Hematopoietic multipotent progenitor cell treated with erythropoietin and hydrocortisone succinate and interleukin-3 and kit ligand, for 8 days (in vitro differentiated cells): ENCODE measurements at regions not wholly inside any gene's neighbourhood (a gene's known extent, or its start where the extent isn't known, plus 50 kb on each side); places are given as distances from the start of the nearest gene placed in this dataset.
"Not testable (repeated sequence)": the region's sequence is repeated elsewhere in the genome, so short reads cannot be mapped to it uniquely, and the experiment has no call there.

Source experiments
- DNase-seq: peaks from one replicate; pipeline ENCODE4 v3.0.0-alpha.2; 2015

- no peak for DNase-seq
These were observed 115.2 kb upstream of the PELI2 start for GRCh38 chr14:56002876-56003625.

DNA sequence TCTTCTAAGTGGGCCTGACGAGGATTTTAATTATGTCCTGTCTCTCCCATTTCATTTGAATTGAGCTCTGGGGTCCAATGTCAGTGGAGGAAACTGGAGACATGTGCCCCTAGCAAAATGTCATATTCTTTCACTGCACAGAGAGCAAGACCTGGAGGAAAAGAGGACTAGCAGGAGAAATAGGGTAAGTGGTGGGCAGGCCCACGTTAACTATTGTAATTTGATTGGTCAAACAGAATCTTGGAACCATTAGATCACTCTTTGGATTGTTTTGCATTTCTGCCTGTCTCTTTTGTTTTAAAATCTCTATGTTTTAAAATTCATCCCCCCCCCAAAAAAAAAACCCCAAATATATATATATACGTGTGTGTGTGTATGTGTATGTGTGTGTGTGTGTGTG lies 113.9 kb upstream of the PELI2 start:
- DNase-seq = no peak

GRCh38 chr14:56004786-56005185 lies 113.4 kb upstream of the PELI2 start:
- peak; percentile 33 for DNase-seq

GRCh38 chr14:56005191-56006053 lies 112.8 kb upstream of the PELI2 start:
- DNase-seq = no peak

GRCh38 chr14:56007491-56007890 lies 110.7 kb upstream of the PELI2 start:
- not testable (repeated sequence) for DNase-seq

- no peak for DNase-seq
These were observed 110.1 kb upstream of the PELI2 start for GRCh38 chr14:56008150-56008549.

GRCh38 chr14:56008661-56009060 lies 109.5 kb upstream of the PELI2 start:
- not testable (repeated sequence) for DNase-seq

GRCh38 chr14:56023661-56024081 lies 94.5 kb upstream of the PELI2 start:
- DNase-seq = no peak

DNA sequence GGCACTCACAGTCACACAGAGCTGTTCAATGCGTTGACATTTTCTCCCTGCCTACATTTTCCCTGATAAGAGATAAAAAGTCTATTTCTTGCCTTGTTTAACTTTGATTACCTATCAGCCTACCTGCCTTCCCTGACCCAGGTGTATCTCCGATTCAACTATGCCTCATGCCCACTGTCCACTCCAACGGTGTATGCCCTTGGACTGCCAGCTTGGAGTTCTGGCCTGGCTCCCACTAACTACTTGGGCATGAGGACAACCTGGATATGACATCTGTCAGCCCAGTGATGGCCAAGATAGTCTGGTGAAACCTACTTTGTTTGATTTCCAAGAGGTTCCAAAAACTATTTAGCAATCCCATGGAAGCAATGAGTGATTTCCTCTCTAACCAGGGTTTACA lies 93.0 kb upstream of the PELI2 start:
- no peak for DNase-seq

DNA sequence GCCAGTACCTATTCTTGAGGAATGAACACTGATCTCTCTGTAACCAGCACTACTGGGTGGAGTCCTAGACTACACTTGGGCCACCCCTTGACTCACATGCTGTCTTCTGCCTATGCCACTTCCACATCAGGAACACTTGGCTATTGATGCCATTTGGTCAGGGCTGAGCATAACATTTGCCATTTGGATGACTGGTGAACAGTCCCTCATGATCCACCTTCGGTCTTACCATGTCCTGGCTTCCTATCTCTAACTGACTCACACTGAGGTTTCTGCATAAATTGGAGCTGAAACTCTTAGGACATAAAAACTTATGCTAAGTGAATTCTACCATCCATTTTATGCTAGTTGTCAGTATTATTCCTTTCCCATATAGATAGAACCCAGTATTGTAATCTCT lies 91.7 kb upstream of the PELI2 start:
- no peak for DNase-seq

DNA sequence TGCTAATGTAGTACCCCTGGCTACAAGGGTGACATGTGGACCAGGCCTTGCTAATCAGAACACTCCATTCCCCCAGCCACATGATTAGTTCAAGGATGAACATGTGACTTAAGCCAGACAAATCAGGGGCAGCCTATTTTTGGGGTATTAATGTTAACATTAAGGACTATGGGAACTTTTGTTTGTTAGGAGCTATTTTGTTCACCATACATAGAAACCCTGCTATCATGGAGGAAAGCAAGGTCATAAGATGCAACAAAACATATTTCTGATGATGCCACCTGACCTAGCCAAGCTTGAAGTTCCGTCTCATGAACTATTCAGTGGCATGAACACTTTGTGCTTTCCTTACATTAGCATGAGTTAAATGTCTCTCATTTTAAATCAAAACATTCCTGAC lies 90.8 kb upstream of the PELI2 start:
- DNase-seq = no peak

DNA sequence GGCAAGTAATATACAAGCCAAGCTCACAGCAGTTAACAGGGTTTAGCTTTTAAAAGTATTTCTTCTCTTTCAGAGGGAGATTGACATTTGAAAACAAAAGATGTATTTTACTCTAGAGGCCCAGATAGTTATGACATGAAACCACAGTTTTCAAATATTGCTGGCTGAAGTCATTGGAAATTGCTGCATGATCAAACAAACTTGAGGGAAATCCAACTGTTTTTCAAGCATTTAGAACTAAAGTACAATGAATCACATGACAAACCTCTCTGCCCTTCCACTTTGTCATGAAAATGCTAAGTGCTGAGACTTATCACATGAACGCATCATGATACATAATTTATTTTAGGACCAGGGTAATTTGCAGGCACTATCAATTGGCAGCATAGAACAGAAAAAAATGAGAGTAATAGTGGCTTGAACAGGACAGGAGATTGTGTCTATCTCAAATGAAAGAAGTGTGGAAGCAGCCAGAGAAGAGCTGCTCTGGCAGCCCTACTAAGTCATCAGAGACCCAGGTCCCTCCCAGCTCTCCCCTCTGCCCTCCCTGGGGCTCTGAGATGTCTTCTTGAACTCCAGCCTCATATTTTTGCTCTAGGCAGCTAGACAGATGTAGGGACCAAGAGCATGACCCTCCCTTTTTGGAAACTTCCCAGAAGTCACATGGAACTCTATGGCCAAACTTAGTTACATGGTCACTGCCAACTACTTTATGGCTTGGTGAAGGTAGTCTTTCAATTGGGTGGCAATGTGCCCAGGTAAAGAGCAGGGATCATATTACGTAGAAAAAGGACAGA lies 90.1 kb upstream of the PELI2 start:
- DNase-seq = no peak

DNA sequence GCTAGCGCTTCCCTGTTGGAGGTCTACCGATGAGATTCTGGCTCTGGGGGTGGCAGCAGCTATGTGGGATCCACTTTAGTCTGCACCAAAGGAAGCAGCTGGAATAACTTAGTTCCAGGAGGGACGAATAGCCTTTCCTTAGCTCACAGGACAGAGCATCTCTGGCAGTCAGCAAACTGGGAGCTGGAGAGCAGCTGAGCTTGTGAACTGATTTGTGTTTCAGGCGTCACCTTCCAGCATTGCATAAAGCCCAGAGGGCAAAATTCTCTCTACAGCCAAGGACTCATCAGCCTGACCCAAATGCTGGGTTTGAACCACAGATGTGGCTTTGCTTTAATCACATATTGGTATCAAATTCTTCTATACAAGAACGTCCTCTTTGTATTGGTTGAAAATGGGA lies 81.9 kb upstream of the PELI2 start:
- no peak for DNase-seq

DNA sequence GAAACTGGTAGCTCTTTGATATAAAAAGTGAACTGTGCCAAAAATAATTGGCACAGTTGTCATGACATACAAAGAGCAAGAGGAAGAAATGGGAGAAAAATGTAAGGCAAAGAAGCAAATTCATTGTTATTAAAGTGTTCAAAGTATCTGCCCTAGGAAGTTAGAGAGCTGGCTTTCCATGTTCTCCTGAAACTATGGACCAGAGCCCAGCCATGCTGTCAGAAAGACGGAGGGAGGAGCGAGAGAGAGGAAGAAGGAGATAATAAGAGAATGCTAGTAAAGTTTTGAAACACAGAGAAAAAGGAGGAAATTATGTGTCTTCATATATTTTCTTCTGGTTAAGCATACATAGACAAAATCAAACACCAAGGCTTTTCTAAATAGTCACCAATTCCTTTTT lies 78.1 kb upstream of the PELI2 start:
- no peak for DNase-seq

- DNase-seq = no peak
These were observed 74.0 kb upstream of the PELI2 start for GRCh38 chr14:56044196-56044595.

GRCh38 chr14:56046546-56046945 lies 71.7 kb upstream of the PELI2 start:
- DNase-seq = no peak

DNA sequence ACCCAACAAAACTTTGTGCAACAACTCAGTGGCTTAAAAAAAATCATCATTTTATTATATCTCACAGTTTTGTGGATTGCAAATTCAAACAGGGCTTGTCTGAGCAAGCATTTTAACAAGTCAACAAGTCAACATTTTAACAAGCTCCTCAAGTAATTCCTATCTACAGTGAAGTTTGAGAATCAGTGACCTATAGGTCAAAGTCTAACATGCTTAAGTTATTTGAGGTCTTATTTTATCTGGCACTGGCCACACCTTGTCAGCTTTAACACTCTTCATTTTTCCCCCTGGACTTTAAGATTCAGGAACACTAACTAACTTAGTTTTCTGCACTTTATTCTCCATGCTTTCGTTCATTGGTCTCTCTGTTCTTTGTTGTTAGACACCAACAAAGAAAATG lies 71.2 kb upstream of the PELI2 start:
- DNase-seq = no peak

DNA sequence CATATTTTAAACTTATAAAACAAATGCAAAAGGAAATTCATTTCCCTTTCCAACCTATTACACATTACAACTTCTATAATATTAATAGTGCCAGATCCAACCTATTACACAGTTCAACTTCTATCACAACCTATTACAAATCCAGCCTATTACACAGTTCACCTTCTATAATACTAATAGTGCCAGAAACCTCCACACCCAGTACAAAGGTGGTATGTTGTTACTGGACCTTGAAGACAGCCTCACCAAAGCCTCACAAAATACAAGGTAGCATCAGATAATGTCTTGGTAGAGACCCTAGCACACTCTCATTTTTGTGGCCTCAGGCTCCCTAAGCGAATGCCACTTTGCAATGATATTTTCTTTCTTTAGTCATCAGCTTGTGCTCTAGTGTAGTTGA lies 68.7 kb upstream of the PELI2 start:
- DNase-seq = no peak

DNA sequence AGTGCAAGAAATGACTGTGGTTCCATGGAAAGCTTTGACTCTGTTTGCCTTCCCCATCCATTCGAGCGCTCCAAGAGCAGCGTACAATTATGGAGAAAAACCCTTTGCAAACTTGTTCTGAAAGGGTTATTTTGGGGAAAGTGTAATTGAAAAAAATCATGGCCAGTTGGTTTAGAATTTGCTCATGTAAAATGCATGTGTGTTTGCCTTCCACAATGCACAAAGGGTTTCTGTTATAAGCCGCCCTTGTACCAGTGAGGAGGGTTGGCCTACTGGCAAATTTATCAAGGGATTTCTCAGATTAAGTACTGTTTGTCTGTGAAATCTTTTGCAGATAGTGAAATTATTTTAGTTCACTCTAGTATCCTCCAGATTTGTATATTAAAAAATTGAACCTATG lies 62.7 kb upstream of the PELI2 start:
- no peak for DNase-seq

GRCh38 chr14:56056031-56056430 lies 62.2 kb upstream of the PELI2 start:
- no peak for DNase-seq

- no peak for DNase-seq
These were observed 61.0 kb upstream of the PELI2 start for GRCh38 chr14:56057071-56057741.

DNA sequence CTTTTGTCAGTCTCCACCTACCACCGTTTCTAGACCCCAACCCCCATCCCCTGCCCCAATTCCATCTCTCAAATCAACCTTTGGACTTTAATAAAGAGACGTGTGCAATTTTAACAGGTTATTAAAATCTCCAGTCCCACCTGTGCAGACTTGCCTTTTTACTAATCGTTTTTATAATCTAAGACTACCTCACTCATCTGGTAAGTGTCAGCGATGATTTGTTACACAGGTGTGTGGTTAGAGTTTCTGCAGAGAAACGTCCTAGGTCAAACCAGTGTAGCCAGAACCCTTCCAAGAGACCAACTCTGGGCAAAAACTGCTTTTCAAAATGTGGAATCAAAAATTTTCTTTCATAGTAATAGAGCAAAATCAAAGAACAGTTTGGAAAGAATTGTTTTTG lies 60.4 kb upstream of the PELI2 start:
- DNase-seq = no peak

DNA sequence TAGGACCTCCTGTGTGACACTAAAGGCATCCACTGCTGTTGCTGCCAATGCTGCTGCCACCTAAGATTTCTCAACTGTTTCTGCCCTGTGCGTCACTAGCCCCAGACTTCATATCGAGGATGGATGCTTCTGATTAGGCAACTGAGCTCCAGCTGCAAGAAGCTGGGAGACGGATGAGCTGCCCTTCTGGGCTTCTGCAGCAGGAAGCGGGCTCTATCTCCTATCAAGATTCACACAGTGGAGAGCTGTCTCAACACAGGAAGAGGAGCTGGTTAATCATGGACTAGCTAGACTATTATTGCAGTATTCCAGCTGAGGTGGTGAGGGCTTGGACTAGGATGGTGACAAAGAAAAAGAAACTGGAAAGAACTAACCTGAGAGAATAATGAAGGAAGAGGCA lies 59.2 kb upstream of the PELI2 start:
- no peak for DNase-seq
